ENCODE measurements at regions not wholly inside any gene's neighbourhood (a gene's known extent, or its start where the extent isn't known, plus 50 kb on each side); places are given as distances from the start of the nearest gene placed in this dataset.

- TF ChIP-seq, protein P1, sequence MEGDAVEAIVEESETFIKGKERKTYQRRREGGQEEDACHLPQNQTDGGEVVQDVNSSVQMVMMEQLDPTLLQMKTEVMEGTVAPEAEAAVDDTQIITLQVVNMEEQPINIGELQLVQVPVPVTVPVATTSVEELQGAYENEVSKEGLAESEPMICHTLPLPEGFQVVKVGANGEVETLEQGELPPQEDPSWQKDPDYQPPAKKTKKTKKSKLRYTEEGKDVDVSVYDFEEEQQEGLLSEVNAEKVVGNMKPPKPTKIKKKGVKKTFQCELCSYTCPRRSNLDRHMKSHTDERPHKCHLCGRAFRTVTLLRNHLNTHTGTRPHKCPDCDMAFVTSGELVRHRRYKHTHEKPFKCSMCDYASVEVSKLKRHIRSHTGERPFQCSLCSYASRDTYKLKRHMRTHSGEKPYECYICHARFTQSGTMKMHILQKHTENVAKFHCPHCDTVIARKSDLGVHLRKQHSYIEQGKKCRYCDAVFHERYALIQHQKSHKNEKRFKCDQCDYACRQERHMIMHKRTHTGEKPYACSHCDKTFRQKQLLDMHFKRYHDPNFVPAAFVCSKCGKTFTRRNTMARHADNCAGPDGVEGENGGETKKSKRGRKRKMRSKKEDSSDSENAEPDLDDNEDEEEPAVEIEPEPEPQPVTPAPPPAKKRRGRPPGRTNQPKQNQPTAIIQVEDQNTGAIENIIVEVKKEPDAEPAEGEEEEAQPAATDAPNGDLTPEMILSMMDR (IDR thresholded peaks at IDR 0.05; ENCODE audit: extremely low read depth in 1 of 2, insufficient read depth in 1 of 2, low read depth in 1 of 2, low read length in 2 of 2): no peak
- TF ChIP-seq POLR2A (IDR thresholded peaks at IDR 0.05; ENCODE audit: low read depth, low read length): no peak
- no peak for TF ChIP-seq EZH2 (IDR thresholded peaks at IDR 0.05; ENCODE audit: borderline replicate concordance, low read depth, low read length, severe bottlenecking)
- no peak for TF ChIP-seq JUN (IDR thresholded peaks at IDR 0.05; ENCODE audit: borderline replicate concordance, insufficient read depth, insufficient read length, low read depth)
- TF ChIP-seq MYC (IDR thresholded peaks at IDR 0.05; ENCODE audit: low read depth, low read length): no peak
- no peak for TF ChIP-seq POLR2AphosphoS5 (IDR thresholded peaks at IDR 0.05; ENCODE audit: insufficient read depth, low read depth, low read length)
Measured at GRCh38 chr5:105708442-105708841, 1962.3 kb downstream of the EFNA5 start.

Data from endothelial cell of umbilical vein (primary cell).